Renal cortex interstitium (tissue), 11 donors: ENCODE measurements at regions not wholly inside any gene's neighbourhood (a gene's known extent, or its start where the extent isn't known, plus 50 kb on each side); places are given as distances from the start of the nearest gene placed in this dataset.
"Not testable (repeated sequence)": the region's sequence is repeated elsewhere in the genome, so short reads cannot be mapped to it uniquely, and the experiment has no call there.

Source experiments
- DNase-seq, 11 donors: peaks; one replicate each; pipeline ENCODE4 v3.0.0-alpha.2; 2013; ENCODE audit warnings: low read depth in 9 of 11, low spot score in 4 of 11; ENCODE audit errors: extremely low read depth in 1 of 11

DNA sequence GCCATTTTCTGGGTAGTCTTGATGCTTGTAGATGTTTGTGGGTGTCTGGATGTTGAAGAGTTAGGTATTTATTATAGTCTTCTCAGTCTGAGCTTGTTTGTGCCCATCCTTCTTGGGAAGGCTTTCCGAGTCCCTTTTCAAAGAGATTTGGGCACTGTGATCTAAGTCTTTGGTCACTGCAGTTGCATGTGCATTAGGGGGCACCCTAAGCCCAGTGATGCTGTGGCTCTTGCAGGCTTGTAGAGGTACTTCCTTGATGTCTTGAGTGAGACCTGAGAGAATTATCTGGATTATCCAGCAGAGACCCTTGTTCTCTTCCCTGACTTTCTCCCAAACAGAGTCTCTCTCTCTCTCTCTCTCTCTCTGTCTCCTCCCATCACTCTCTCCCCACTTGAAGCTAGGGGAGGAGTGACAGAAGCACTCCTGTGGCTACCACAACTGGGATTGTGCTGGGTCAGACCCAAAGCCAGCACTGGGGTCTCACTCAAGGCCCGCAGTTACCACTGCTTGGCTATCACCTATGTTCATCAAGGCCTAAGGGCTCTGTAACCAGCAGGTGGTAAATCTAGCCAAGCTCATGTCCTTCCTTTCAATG lies 68.5 kb downstream of the TMCO5A start:
- DNase-seq, result no peak

DNA sequence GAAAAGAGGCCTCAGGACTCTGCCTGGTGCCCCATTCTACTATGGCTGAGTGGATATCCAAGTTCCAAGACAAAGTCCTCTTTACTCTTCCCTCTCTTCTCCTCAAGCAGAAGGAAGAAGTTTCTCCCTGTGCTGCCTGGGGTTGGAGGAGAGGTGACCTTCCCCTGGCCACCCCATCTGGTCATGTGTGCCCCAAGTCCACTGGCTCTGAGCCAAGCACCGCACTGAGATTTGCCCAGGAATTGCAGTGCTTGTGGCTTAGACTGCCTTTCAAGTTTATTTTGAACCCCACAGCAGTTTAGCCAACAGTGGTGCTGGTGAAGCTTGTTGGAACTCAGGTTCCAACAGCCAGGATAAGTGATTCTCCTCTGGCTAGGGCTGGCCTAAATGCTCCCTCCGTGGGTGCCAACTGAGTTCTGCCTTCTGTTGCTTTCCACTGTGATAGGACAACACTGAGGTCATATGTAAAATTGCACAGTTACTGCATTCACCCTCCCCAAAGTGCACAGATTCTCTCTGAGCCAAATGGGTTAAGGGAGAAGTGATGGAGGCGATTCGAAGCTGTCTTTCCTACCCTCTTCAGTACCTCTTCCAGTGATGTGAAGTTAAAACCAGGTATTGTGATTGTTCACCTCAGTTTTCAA lies 69.9 kb downstream of the TMCO5A start:
- no peak for DNase-seq

DNA sequence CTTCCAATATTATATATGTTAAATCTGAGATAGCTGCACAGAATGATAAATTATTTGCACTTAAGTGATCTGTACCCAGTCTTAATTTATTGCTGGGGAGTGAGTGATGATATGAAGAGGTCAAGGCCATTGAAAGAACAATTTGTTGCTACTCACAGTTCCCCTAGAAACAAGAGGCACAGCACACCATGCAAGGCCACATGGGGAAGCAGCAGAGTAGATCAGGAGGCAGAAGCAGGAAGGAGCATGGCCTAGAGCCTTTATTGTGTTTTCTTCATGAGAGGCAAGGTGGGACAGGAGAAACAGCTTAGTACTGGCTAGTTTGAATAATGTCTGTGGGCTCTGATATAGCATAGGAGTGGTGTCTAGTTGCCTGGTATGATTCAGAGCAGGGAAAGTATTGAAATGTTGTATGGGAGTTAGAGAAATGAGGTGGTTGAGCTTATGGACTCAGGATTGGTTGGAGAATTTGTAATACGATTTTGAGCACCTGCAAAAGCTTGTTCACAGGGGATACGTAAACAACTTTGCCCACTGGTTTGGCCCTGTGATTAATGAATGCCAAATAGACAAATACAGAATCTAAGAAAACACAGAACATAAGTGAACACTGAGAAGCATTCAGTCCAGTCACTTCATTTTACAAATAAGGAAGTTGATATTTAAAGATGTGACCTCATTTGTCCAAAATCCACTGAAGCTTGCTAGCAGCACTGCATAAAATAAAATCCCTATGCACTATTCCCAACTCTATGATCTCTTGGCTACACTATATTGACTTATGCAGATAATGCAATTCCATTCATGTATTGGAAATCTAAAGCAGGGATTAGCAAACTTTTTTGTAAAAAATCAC lies 71.7 kb downstream of the TMCO5A start:
- no peak for DNase-seq

DNA sequence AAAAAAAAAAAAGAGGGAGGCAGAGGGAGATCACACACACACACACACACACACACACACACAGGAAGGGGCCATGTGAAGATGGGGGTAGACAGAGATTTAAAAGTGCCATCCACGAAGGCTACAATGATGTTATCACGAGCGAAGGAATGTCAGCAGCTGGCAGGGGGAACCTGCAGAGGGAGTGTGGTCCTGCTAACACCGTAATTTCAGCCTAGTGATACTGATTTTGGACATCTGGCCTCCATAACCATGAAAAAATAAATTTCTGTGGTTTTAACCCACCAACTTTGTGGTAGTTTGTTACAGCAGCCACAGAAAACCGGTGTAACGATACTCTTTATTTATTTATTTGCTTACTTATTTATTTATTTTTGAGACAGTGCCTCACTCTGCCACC lies 76.0 kb downstream of the TMCO5A start:
- DNase-seq, result no peak

DNA sequence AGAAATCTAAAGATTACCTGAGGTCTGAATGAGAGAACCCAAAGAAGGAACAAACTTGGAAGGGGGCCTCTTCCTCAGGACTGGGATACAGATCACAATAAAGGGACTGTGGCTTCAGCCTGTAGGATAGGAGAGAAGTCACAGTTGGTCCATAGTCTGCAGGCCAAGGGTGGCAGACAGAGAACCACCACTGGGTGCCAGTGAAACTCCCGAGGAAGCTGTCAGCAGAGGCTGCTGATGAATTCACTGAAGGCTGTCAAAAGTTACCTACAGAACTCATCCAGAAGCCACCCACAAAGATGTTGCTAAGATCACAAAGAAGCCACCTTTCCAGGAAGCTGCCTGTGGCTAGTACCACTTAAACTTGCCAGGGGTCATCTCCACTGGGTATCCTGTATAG lies 78.5 kb downstream of the TMCO5A start:
- DNase-seq, result no peak

DNA sequence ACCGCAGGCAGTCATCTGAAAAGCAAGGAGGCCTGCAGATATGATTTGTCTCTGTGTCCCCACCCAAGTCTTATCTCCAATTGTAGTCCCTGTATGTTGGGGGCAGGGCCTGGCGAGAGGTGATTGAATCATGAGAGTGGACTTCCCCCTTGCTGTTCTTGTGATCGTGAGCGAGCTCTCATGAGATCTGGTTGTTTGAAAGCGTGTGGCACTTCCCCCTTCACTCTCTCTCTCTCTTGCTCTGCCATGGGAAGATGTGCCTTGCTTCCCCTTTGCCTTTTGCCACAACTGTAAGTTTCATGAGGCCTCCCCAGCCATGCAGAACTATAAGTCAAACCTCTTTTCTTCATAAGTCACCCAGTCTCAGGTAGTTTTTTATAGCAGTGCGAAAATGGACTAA lies 83.3 kb downstream of the TMCO5A start:
- no peak for DNase-seq

DNA sequence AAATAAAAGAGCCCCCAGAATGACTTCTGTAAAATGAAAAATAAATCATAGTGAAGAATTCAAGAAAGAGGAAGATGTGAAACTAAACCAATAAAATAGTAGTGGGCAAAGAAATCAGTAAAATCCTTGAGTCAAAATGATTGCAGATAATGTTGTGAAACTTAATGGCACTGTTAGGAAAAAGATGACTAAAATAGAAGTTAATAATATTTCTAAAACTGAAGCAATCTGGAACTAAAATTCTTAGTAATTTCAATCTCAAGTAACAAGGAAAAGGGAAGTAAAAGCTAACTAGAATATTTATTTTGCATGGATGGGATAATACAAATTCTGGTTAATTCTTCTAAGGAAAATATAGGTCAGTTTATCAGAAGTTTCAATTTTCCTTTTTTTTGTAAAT lies 84.6 kb downstream of the TMCO5A start:
- DNase-seq, result no peak

DNA sequence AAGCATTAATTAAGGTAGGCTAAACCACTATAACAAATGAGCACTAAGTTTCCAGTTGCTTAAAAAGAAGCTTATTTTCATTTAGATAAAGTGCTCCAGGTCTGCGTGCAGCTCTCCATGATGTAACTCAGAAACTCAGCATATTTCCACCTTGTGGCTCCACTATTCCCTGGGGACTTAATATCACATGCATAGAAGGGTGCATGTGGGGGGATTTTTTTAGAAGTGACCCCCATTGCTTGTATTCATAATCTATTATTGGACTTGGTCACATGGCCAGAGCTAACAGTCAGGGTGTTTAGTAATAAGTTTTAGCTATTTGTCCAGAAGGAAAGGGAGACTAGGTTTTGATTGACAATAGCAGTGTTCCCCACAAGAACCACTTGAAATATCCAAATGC lies 86.8 kb downstream of the TMCO5A start:
- no peak for DNase-seq

DNA sequence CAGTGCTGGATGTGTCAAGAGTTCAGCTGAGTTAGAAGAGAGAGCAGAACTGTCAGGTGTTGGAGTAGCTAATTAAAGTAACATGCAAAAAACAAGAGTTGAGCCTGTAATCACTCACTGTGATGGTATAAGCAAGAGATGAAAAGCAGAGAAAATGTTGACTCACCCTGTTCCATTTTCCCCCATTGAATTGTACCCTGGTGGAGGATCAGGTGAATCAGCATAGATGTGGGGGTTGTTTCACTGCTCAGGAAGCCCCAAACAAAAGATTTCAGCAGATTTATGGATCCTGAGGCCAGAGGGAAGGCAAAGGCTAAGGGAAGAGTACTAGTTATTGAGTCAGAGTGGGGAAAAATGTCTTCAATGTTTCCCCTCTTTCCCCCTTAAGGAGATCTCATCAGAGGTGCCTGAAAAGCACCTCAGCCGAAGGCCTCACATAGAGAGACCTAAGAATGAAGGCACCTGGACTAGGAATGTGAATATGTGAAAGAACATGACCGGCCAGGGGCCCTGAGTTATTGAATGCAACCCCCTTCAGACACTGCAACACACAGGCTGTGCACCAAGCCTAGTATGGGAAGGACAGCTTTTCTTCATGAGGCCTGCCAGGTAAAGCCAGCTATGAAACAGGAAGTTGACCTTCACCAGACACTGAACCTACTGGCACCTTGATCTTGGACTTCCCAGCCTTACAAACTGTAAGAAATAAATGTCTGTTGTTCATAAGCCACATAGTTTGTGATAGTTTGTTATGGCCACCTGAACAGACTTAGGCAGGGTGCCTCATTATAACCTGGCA lies 90.1 kb downstream of the TMCO5A start:
- no peak for DNase-seq

DNA sequence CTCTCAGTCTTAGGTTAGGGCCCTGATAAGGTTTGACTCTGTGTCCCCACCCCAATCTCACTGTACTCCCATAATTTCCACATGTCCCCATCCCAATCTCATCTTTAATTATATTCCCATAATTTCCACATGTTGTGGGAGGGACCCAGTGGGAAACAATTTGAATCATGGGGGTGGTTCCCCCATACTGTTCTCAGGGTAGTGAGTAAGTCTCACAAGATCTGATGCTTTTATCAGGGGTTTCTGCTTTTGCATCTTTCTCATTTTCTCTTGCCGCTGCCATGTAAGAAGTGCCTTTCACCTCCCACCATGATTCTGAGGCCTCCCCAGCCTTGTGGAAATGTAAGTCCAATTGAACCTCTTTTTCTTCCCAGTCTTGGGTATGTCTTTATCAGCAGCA lies 91.2 kb downstream of the TMCO5A start:
- DNase-seq, result not testable (repeated sequence)

DNA sequence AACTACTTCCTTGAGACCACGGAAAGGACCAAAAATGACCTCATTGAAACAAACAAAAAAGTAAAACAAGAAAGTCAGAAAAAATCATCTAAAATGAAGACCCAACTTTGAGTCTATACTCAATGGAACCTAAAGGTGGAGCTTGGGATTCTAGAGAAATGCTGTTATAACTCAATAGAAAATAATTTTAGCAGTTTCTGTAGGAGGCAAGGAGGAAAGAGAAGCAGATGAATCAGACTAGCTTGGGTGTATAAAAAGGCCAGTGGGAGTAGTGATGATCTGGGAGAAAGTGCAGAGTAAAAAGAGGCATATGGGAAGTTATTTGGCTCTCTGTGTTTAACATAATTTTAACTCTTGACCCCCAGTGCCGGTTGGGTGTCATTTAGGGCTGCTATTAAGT lies 94.4 kb downstream of the TMCO5A start:
- DNase-seq, result no peak

DNA sequence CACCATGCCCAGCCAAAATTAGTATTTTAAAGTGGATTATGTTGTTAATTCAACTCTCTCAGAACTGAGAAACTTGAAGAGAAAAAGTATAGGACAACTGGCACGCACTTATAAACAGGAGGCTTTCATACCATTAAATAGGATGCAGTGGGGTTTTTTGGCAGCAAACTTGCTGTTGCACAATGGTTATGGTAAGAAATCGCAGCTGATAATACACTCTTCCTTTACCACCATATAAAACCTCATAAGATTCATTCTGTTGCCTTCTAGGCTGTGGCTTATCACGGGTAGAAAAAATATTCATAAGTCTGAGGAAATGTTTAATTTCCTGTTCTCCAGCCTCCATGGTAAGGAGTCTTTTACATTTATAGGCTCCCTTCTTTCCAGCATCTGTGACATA lies 95.3 kb downstream of the TMCO5A start:
- no peak for DNase-seq

DNA sequence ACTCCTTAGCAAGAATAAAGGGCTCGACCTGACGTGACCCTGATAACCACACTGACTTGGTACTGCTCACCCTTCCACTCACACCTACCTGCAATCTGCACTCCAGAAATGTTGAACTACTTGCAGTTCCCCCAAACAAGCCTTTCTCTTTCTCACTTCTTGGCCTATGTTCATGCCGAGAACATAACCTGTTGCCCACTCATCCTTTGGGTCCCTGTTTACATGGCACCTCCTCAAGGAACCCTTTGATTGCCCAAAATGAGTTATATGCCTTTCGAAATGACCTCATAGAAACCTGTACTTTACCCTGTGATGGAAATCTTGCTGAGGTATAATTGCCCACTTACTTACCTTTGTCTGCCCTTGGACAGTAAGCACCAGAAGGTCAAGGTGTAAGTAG lies 96.2 kb downstream of the TMCO5A start:
- DNase-seq, result no peak

DNA sequence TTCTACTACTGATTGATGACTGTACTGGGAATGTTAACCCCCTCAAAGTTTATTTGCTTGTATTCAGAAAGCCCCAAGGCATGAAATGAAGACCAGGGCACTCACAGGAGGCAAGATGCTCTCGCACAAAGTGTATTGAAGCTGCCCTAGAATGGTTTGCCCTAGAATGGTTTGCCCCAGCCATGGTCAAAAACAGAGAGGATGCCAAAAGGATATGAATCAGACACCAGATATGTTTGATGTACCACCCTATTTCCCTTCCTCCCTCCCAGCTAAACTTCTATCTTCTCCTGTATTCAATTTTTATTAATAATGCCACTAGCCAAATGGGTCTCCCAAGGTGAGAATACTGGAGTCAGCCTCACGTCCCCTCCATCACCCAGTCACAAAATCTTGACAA lies 101.3 kb downstream of the TMCO5A start:
- no peak for DNase-seq

DNA sequence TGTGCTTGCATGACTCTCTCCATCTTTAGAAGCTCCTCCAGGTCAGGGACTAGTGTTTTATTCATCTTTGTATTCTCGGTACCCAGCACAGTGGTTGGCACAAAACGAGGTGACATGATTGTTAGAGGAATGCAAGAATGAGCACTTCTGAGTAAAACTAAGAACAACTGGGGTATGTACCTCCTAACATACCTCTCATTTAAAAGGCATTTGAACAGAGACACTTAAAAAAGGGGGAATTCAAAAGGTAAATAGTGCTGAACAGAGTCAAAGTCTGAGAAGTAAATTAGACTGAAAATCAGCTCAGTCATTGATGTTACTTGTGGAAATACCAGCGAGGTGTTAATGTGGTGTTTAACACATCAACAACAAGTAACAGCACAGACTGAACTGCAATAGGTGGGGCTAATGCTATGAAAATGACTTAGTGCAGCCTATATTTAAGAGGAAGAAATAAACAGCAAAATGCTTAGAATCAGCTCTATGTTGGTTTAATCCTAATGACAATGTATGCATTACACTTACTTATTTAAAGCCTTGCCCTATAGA lies 102.4 kb downstream of the TMCO5A start:
- DNase-seq, result no peak

DNA sequence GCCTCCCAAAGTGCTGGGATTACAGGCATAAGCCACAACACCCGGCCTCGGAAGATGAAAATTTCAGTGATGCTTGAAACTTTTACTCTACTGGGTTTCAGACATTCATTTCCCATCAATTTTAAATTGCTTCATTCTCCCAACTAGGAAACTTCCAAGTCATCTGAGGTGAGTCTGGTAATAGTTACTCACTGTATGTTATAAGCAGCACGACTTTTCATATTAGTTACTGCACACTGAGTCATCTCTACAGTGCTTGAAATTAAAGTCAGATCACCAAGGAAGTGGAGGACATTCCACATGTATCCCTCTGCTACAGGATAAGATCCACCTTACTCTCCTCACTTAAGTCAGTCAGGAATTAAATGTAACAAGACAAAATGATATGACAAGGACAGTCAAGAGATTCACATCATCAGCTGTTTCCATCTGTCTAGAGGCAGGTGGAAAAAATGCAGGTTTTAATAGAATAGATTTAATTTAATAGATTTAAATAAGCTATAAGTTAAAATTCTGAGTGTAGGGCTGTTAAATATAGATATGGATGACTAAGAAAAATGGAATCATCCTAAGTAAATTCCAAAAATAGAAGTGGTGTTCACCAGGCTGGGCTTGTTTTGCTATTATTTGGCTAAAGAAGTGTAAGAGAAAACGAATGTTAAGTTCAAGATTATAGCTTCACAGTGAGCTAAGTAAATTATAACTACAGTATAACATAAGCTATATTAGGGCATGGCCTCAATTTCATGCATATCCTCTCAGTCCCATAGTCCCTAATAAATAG lies 104.4 kb downstream of the TMCO5A start:
- DNase-seq, result no peak

DNA sequence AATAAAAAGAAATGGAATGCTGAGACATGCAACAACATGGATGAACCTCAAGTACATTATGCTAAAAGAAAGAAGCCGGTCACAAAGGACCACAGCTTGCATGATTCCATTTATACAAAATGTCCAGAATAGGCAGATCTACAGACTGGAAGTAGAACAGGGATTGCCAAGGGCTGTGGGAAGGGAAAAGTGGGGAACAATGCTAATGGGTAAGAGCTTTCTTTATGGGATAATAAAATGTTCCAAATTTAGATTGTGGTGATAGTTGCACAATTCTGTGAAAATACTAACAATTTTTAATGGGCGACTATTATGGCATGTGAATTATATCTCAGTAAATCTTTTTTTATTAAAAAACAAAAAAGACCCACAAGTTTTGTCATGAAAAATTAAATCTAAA lies 106.2 kb downstream of the TMCO5A start:
- no peak for DNase-seq

DNA sequence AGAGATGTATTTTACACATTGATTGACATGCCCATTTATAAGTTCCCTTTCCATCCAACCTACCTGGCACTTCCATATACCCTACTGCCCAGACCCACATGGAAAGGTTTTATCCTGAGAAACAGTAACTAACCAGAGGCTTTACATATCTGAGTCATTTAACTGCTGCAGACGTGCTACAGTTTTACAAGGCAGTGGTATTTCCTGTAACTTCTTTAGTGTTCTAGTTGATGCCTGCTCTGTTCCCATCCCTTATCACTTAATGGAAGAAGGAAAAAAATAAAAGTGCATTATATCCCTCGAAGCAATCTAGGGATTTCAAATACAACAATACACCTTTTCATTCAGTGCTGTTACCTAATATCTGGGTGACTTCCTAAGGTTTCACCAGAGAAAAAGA lies 107.1 kb downstream of the TMCO5A start:
- no peak for DNase-seq

DNA sequence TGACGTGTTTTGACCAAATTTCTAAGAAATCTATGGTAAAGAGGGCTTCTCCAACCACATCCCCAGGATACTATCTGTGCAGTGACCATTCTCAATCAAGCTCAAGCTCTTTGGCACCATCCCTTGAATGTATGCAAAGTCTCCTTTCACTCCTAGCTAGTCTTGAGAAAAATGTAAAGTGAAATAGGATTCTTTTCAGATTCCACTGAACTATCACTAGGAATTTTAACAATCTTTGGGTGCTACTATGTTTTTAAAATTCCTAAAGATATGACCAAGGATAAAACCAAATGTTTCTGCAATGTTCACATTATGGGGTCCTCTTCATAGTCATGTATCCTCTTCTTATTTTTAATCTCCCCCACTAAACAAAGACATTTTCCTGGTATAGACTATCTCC lies 107.8 kb downstream of the TMCO5A start:
- no peak for DNase-seq
